AG04450 (cell line): ENCODE measurements at regions not wholly inside any gene's neighbourhood (a gene's known extent, or its start where the extent isn't known, plus 50 kb on each side); places are given as distances from the start of the nearest gene placed in this dataset.

Source experiments
- CTCF ChIA-PET: fragments of 300-600, 350-600 bp; formaldehyde crosslinking; extraction: SDS; loops from one replicate; lab custom pipeline; 2022; ENCODE audit warnings: antibody characterized with exemption, inconsistent platforms; lab: Charles Lee
- POLR2A ChIA-PET: fragments of 350-600 bp; formaldehyde crosslinking; extraction: SDS; loops from one replicate; lab custom pipeline; 2021; ENCODE audit warnings: antibody characterized with exemption, inconsistent platforms; lab: Yijun Ruan, JAX
- DNase-seq: peaks from one replicate; pipeline ENCODE4 v3.0.0-alpha.2; 2011; ENCODE audit warnings: low read depth, low spot score
- H3K27ac ChIP-seq: one replicate; pipeline ENCODE4 v1.5.1; 2012; ENCODE audit warnings: low read depth, low read length, control low read depth
- H3K27me3 ChIP-seq: one replicate; pipeline ENCODE4 v1.6.0; 2012; ENCODE audit warnings: low read length; ENCODE audit not compliant: control insufficient read depth, insufficient read depth
- H3K4me3 ChIP-seq: 2 replicates; pipeline ENCODE4 v1.5.1; 2011; ENCODE audit warnings: mild to moderate bottlenecking, low read depth, low read length, control low read depth
- H3K9me3 ChIP-seq: 2 replicates; pipeline ENCODE4 v1.5.1; 2012; ENCODE audit warnings: low read length; ENCODE audit not compliant: control insufficient read depth, insufficient read depth
- TF ChIP-seq, protein P1 (sequence below): IDR thresholded peaks from 2 replicates; pipeline ENCODE4 v1.5.1; 2011; ENCODE audit warnings: low read depth, low read length, control low read depth, inconsistent platforms

DNA sequence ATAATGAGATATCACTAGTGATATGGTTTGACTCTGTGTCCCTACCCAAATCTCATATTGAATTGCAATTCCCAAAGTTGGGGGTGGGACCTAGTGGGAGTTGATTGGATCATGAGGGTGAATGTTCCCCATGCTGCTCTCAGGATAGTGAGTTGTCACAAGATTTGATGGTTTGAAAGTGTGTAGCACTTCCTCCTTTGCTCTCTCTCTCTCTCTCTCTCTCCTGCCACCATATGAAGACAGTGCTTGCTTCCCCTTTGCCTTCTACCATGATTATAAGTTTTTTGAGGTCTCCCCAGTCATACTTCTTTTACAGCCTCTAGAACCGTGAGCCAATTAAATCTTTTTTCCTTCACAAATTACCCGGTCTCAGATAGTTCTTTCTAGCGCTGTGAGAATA lies 1002.0 kb upstream of the ADGRB3 start:
- H3K9me3 ChIP-seq, result no peaks in the 10 kb centered on the region; the same call in 1 of the 2 replicates
- ChIA-PET CTCF (no interaction called here), POLR2A (no interaction called here)
- no peak for DNase-seq
- TF ChIP-seq, protein P1, sequence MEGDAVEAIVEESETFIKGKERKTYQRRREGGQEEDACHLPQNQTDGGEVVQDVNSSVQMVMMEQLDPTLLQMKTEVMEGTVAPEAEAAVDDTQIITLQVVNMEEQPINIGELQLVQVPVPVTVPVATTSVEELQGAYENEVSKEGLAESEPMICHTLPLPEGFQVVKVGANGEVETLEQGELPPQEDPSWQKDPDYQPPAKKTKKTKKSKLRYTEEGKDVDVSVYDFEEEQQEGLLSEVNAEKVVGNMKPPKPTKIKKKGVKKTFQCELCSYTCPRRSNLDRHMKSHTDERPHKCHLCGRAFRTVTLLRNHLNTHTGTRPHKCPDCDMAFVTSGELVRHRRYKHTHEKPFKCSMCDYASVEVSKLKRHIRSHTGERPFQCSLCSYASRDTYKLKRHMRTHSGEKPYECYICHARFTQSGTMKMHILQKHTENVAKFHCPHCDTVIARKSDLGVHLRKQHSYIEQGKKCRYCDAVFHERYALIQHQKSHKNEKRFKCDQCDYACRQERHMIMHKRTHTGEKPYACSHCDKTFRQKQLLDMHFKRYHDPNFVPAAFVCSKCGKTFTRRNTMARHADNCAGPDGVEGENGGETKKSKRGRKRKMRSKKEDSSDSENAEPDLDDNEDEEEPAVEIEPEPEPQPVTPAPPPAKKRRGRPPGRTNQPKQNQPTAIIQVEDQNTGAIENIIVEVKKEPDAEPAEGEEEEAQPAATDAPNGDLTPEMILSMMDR, result no peak
- H3K27me3 ChIP-seq, result no peaks in the 10 kb centered on the region
- H3K4me3 ChIP-seq, result no peak overlapping the region
- H3K27ac ChIP-seq, result no peak overlapping the region

DNA sequence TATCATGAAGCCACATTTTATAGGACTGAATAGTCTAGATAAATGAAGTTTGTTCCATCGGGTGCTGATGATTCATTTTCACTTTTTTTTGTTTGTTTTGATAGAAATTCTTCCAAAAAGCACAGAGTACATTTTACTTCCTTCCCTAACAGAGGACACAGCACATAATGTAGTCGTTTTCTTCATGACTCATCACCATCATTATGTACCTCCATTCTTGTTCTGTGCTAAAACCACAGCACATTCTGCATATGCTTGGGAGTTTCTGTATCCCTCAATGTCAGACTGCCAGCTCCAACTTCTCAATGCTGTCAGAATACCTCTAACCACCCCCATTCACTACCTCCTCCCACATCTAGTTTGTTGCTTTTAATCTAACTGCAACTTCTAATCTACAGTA lies 1004.9 kb upstream of the ADGRB3 start:
- TF ChIP-seq, protein P1, result no peak
- CTCF ChIA-PET, result no interaction called here
- H3K4me3 ChIP-seq, result no peak overlapping the region
- DNase-seq, result peak; percentile 70
- no peaks in the 10 kb centered on the region for H3K27me3 ChIP-seq
- POLR2A ChIA-PET, result no interaction called here
- no peaks in the 10 kb centered on the region; the same call in 1 of the 2 replicates for H3K9me3 ChIP-seq
- H3K27ac ChIP-seq, result no peak overlapping the region

DNA sequence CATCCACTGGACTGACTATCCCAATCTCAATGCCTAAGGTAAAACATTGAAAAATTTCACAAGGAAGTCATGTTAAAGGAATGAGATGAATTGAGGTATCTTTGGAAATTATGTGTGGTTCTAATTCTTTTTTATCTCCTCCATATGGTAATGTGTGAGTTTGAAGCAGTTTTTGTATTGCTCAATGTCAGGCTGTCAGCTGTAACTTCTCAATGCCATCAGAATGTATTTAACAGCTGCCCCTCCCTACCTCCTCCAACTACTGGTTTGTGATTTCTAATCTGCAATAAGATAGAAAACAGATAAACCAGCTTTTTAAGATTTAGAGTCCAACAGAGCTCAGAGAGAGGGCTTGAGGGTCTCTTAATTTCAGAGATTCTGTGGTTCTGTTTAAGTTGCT lies 1005.8 kb upstream of the ADGRB3 start:
- Histone ChIP-seq H3K4me3 (no peak overlapping the region), H3K9me3 (no peaks in the 10 kb centered on the region; the same call in 1 of the 2 replicates), H3K27ac (no peak overlapping the region), H3K27me3 (no peaks in the 10 kb centered on the region)
- POLR2A ChIA-PET, result no interaction called here
- TF ChIP-seq, protein P1, result no peak
- CTCF ChIA-PET, result no interaction called here
- DNase-seq, result no peak

DNA sequence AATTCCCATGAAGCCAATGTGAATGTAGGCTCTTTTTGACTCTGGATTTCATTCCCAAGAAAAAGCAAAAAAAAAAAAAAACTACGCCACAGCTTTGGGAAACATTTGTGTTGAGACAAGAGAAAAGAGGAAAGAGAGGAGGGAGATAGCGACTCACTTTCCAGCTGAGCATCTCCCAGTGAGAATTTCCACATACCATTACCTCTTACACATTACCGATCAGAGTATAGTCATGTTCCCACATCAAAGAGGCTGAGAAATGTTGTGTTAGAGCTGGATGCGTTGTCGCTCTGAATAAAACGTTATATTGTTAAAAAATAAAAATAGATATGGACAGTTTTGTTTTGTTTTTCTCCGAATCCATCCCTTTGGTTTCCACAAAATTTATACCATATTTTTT lies 1019.3 kb upstream of the ADGRB3 start:
- Histone ChIP-seq H3K27ac (no peak overlapping the region), H3K4me3 (no peak overlapping the region), H3K9me3 (no peaks in the 10 kb centered on the region), H3K27me3 (no peaks in the 10 kb centered on the region)
- DNase-seq, result no peak
- TF ChIP-seq, protein P1, result no peak
- ChIA-PET CTCF (no interaction called here), POLR2A (no interaction called here)

DNA sequence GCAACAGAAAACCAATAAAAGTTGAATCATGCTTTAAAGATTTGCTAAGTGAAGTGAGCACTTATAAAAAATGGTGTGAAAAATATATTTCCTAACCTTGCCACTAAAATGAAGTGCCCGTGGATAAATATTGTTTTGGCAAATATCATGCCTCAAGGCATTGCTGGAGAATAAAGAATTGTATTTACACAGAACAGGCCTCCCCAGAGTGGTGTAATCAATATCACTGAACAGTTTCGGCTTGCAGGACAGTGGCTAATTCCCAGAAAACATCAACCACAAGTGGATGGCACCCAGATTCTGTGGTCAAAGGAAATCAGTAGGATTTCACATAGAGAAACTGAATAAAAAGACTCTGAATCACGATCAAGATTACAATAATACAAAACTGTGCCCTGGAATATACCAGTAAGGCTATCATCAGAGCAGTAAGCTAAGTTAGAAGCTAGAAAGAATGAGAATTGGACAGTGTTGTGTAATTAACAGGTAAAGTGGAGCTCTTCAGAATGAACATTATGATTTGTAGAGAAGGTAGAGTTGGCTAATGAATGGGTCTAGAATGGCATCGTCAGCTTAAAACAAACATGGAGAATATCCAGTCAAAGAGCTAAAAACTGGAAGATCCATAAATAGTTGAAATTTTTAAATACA lies 1026.9 kb upstream of the ADGRB3 start:
- no peaks in the 10 kb centered on the region for H3K9me3 ChIP-seq
- ChIA-PET POLR2A (no interaction called here), CTCF (no interaction called here)

More for the DNA sequence above, 1026.9 kb upstream of the ADGRB3 start:
- DNase-seq, result no peak
- Histone ChIP-seq H3K27me3 (no peaks in the 10 kb centered on the region), H3K27ac (no peak overlapping the region), H3K4me3 (no peak overlapping the region)
- TF ChIP-seq, protein P1, result no peak
